A549 (cell line): ENCODE measurements at regions not wholly inside any gene's neighbourhood (a gene's known extent, or its start where the extent isn't known, plus 50 kb on each side); places are given as distances from the start of the nearest gene placed in this dataset.

Source experiments
- TF ChIP-seq, protein P1 (sequence below): fragments of >200 bp; sonication (Bioruptor Twin); formaldehyde crosslinking; IDR thresholded peaks from 3 replicates; pipeline ENCODE4 v1.5.1; 2016
- TF ChIP-seq, protein P2 (sequence below): fragments of 150-350 bp; IDR thresholded peaks from 2 replicates; pipeline ENCODE4 v1.6.1; 2014; ENCODE audit warnings: low read depth, mild to moderate bottlenecking, low read length

DNA sequence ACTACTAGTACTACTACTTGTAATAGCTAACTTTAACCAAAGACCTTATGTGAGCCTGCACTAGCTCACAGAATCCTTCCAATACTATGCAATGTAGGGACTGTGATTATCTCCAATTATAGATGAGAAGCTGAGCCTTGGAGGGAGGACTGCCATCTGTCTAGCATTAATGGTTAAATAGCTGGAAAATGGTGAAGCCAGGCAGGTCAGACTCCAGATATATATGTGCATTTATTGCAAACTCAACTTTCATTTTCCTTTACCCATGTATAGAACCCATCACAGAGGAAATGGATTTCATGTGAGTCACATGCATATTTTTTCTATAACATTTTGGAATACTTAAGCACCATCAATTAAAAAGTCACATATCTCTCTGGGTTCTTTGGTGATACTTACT, 229.9 kb downstream of the BCAS1 start:
- TF ChIP-seq, protein P1, sequence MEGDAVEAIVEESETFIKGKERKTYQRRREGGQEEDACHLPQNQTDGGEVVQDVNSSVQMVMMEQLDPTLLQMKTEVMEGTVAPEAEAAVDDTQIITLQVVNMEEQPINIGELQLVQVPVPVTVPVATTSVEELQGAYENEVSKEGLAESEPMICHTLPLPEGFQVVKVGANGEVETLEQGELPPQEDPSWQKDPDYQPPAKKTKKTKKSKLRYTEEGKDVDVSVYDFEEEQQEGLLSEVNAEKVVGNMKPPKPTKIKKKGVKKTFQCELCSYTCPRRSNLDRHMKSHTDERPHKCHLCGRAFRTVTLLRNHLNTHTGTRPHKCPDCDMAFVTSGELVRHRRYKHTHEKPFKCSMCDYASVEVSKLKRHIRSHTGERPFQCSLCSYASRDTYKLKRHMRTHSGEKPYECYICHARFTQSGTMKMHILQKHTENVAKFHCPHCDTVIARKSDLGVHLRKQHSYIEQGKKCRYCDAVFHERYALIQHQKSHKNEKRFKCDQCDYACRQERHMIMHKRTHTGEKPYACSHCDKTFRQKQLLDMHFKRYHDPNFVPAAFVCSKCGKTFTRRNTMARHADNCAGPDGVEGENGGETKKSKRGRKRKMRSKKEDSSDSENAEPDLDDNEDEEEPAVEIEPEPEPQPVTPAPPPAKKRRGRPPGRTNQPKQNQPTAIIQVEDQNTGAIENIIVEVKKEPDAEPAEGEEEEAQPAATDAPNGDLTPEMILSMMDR: no peak
- TF ChIP-seq, protein P2, sequence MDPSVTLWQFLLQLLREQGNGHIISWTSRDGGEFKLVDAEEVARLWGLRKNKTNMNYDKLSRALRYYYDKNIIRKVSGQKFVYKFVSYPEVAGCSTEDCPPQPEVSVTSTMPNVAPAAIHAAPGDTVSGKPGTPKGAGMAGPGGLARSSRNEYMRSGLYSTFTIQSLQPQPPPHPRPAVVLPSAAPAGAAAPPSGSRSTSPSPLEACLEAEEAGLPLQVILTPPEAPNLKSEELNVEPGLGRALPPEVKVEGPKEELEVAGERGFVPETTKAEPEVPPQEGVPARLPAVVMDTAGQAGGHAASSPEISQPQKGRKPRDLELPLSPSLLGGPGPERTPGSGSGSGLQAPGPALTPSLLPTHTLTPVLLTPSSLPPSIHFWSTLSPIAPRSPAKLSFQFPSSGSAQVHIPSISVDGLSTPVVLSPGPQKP: no peak
